ENCODE measurements at regions not wholly inside any gene's neighbourhood (a gene's known extent, or its start where the extent isn't known, plus 50 kb on each side); places are given as distances from the start of the nearest gene placed in this dataset.

GRCh38 chr4:30617836-30618235, 102.3 kb upstream of the PCDH7 start:
- TF ChIP-seq POLR2A (IDR thresholded peaks at IDR 0.05; ENCODE audit: low read length): no peak
- no peak for TF ChIP-seq GATA1 (IDR thresholded peaks at IDR 0.05; ENCODE audit: low read depth, low read length)
